Neural progenitor cell (in vitro differentiated cells): ENCODE measurements at regions not wholly inside any gene's neighbourhood (a gene's known extent, or its start where the extent isn't known, plus 50 kb on each side); places are given as distances from the start of the nearest gene placed in this dataset.

Experiments
- DNase-seq: peaks from one replicate; pipeline ENCODE4 v3.0.0-alpha.2; 2016; ENCODE audit warnings: low spot score
- H2AFZ ChIP-seq: fragments of 200-600 bp; sonication (generic); replicated peaks from 2 replicates; pipeline ENCODE4 v1.6.1; 2016; ENCODE audit warnings: antibody characterized with exemption
- H3F3A ChIP-seq: fragments of 200-600 bp; sonication (generic); 2 replicates; pipeline ENCODE4 v1.6.1; 2016; ENCODE audit warnings: antibody characterized with exemption, low read depth
- H3K27ac ChIP-seq: fragments of 200-600 bp; sonication (generic); 2 replicates; pipeline ENCODE4 v1.5.1; 2016; ENCODE audit warnings: mild to moderate bottlenecking
- H3K27me3 ChIP-seq: fragments of 200-600 bp; sonication (generic); 2 replicates; pipeline ENCODE4 v1.6.1; 2016; ENCODE audit warnings: mild to moderate bottlenecking, moderate library complexity
- H3K36me3 ChIP-seq: fragments of 200-600 bp; sonication (generic); 2 replicates; pipeline ENCODE4 v1.5.1; 2016
- H3K4me1 ChIP-seq: fragments of 200-600 bp; sonication (generic); 2 replicates; pipeline ENCODE4 v1.6.1; 2016; ENCODE audit warnings: mixed run types
- H3K4me2 ChIP-seq: fragments of 200-600 bp; sonication (generic); 2 replicates; pipeline ENCODE4 v1.6.1; 2016
- H3K4me3 ChIP-seq: fragments of 200-600 bp; sonication (generic); 2 replicates; pipeline ENCODE4 v1.5.1; 2016
- H3K79me2 ChIP-seq: fragments of 200-600 bp; sonication (generic); 2 replicates; pipeline ENCODE4 v1.6.1; 2016; ENCODE audit warnings: low read depth
- H3K9ac ChIP-seq: fragments of 200-600 bp; sonication (generic); 2 replicates; pipeline ENCODE4 v1.6.1; 2016
- H3K9me3 ChIP-seq: fragments of 200-600 bp; sonication (generic); 2 replicates; pipeline ENCODE4 v1.5.1; 2016; ENCODE audit warnings: low read depth
- H4K20me1 ChIP-seq: fragments of 200-600 bp; sonication (generic); 2 replicates; pipeline ENCODE4 v1.6.1; 2016; ENCODE audit warnings: low read depth
- H3K27ac Mint-ChIP-seq: 3 replicates; pipeline ENCODE4 v1.8.0; 2021; ENCODE audit warnings: mixed read lengths
- H3K27me3 Mint-ChIP-seq: 2 replicates; pipeline ENCODE4 v1.8.0; 2022; ENCODE audit warnings: low read depth, mild to moderate bottlenecking, inconsistent platforms, moderate library complexity, mixed read lengths; ENCODE audit not compliant: insufficient read depth
- H3K36me3 Mint-ChIP-seq: 3 replicates; pipeline ENCODE4 v1.8.0; 2021; ENCODE audit warnings: mixed read lengths
- H3K4me1 Mint-ChIP-seq: 3 replicates; pipeline ENCODE4 v1.8.0; 2021; ENCODE audit warnings: mixed read lengths
- H3K4me3 Mint-ChIP-seq: 3 replicates; pipeline ENCODE4 v1.8.0; 2021; ENCODE audit warnings: mild to moderate bottlenecking, moderate library complexity, mixed read lengths
- H3K9me3 Mint-ChIP-seq: 3 replicates; pipeline ENCODE4 v1.8.0; 2020; ENCODE audit warnings: mixed read lengths
- CTCF ChIP-seq: fragments of 200-600 bp; sonication (generic); IDR thresholded peaks from 2 replicates; pipeline ENCODE4 v1.5.1; 2017; ENCODE audit warnings: antibody characterized with exemption, mild to moderate bottlenecking
- EZH2 ChIP-seq: fragments of 200-600 bp; sonication (generic); IDR thresholded peaks from 2 replicates; pipeline ENCODE4 v1.6.1; 2017; ENCODE audit warnings: antibody characterized with exemption, mild to moderate bottlenecking, moderate library complexity
- EZH2phosphoT487 ChIP-seq: fragments of 200-600 bp; sonication (generic); IDR thresholded peaks from 2 replicates; pipeline ENCODE4 v1.6.1; 2017; ENCODE audit warnings: antibody characterized with exemption

DNA sequence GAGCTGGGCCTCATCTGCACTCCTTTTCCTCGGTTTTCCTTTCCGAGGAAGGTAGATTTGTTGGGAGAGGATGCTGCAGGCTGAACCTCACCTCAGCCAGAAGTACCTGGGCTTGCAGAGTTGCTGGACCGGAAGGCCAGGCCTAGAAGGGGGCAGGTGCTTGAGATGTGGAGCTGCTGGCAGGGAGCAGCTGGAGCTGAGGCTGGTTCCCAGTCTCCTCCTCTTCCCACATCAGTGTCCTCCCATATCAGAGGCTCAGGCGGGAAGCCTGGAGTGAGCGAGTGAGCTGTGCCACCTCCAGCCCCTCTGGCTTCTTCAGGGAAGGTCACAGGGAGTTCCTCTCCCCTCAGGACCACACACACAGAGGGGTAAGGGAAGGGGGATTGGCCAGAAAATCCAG, 259.4 kb downstream of the GADD45G start:
- peaks cover 3% of the 10 kb centered on the region for H3K27me3 Mint-ChIP-seq
- H3K27ac ChIP-seq = no peak overlapping the region
- no peak overlapping the region for H3K4me3 ChIP-seq
- H3K4me1 ChIP-seq = no peaks in the 10 kb centered on the region
- H4K20me1 ChIP-seq = no peaks in the 10 kb centered on the region
- no peaks in the 10 kb centered on the region for H3K9me3 ChIP-seq
- H3K36me3 ChIP-seq = no peaks in the 10 kb centered on the region
- peaks cover 20% of the 10 kb centered on the region for H3K4me1 Mint-ChIP-seq
- H3K9me3 Mint-ChIP-seq = no peaks in the 10 kb centered on the region
- H3K4me3 Mint-ChIP-seq = no peak overlapping the region
- H3K4me2 ChIP-seq = no peak overlapping the region
- no peak overlapping the region for H3K27ac Mint-ChIP-seq
- H3K36me3 Mint-ChIP-seq = no peaks in the 10 kb centered on the region
- no peaks in the 10 kb centered on the region for H3F3A ChIP-seq
- no peaks in the 10 kb centered on the region for H3K27me3 ChIP-seq
- H2AFZ ChIP-seq = no peak overlapping the region
- no peaks in the 10 kb centered on the region for H3K79me2 ChIP-seq
- H3K9ac ChIP-seq = no peak overlapping the region
- TF ChIP-seq CTCF = no peak
- no peak for TF ChIP-seq EZH2phosphoT487
- TF ChIP-seq EZH2 = no peak
- DNase-seq = no peak

DNA sequence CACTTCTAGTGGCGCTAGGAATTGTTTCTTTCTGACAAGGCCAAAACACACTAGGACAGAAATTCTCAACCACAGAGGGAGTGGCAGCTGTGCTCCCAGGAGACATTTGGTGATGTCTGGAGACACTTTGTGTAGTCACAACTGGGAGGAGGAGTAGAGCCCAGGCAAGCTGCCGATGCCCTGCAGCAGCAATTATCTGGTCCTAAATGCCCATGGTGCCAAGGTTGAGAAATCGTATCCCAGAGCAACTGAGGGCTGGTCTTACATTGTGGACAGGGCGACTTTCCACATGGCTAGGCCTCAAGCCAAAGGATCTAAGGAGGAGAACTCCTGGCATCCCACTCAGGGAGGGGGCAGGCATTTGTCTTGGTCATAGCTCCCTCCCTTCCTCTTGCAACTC, 259.9 kb downstream of the GADD45G start:
- TF ChIP-seq EZH2 (no peak), CTCF (no peak), EZH2phosphoT487 (no peak)
- Mint-ChIP-seq H3K9me3 (no peaks in the 10 kb centered on the region), H3K4me1 (peaks cover 20% of the 10 kb centered on the region), H3K27me3 (peaks cover 3% of the 10 kb centered on the region), H3K27ac (no peak overlapping the region), H3K36me3 (no peaks in the 10 kb centered on the region), H3K4me3 (no peak overlapping the region)
- Histone ChIP-seq H4K20me1 (no peaks in the 10 kb centered on the region), H3K4me1 (no peaks in the 10 kb centered on the region), H3K79me2 (no peaks in the 10 kb centered on the region), H3K4me3 (no peak overlapping the region), H3K4me2 (no peak overlapping the region), H3K27me3 (no peaks in the 10 kb centered on the region), H3K36me3 (no peaks in the 10 kb centered on the region), H3K27ac (no peak overlapping the region), H3F3A (no peaks in the 10 kb centered on the region), H2AFZ (no peak overlapping the region), H3K9ac (no peak overlapping the region), H3K9me3 (no peaks in the 10 kb centered on the region)
- no peak for DNase-seq

DNA sequence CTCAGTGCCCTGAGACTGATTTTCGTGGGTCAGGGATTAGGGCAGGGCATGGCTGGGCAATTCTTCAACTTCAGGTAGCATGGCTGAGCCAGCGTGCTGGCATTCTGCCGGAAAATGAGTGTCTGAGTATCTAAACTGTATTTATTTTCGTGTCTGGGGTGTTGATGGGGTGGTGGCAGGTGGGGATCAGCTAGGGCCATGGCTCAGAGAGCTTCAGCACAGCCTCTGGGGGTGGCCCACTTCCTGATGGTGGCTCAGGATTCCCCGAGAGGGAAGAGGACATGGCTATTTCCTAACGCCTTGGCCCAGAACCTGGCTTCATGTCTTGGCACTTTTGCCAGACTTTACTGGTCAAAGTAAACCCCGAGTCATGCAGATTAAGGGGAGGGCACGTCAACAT, 260.5 kb downstream of the GADD45G start:
- Histone ChIP-seq H4K20me1 (no peaks in the 10 kb centered on the region), H3K4me2 (no peak overlapping the region), H3K4me3 (no peak overlapping the region), H3K79me2 (no peaks in the 10 kb centered on the region), H3K36me3 (no peaks in the 10 kb centered on the region), H3K9ac (no peak overlapping the region), H2AFZ (no peak overlapping the region), H3K9me3 (no peaks in the 10 kb centered on the region), H3K4me1 (no peaks in the 10 kb centered on the region), H3F3A (no peaks in the 10 kb centered on the region), H3K27ac (no peak overlapping the region), H3K27me3 (no peaks in the 10 kb centered on the region)
- H3K36me3 Mint-ChIP-seq = no peaks in the 10 kb centered on the region
- DNase-seq = no peak
- peaks cover 3% of the 10 kb centered on the region for H3K27me3 Mint-ChIP-seq
- TF ChIP-seq EZH2phosphoT487 (no peak), EZH2 (no peak), CTCF (no peak)
- no peaks in the 10 kb centered on the region for H3K9me3 Mint-ChIP-seq
- H3K27ac Mint-ChIP-seq = no peak overlapping the region
- H3K4me1 Mint-ChIP-seq = peaks cover 20% of the 10 kb centered on the region
- H3K4me3 Mint-ChIP-seq = no peak overlapping the region

DNA sequence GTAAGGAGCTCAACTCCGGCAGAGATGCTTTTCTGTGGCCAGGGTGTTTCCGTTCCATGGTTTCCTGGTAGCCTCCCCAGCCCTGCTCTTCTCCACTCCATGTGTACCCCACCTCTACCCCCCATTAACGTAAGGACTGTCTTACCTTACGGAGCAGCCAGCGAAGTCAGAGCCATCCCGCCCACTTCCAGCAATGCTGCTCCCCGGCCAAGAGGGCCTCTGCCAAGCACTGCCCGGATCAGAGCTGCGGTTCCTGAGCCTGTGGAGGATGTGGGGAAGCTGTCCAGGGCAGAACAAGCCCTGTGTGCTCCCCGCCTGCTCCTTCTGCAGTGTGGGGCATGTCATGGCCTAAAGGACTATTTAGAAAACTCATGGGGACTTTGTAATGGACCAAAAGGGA, 261.2 kb downstream of the GADD45G start:
- H3K4me1 Mint-ChIP-seq = peaks cover 20% of the 10 kb centered on the region
- no peaks in the 10 kb centered on the region for H3K9me3 ChIP-seq
- no peak overlapping the region for H3K9ac ChIP-seq
- H3K27ac Mint-ChIP-seq = no peak overlapping the region
- no peaks in the 10 kb centered on the region for H3K36me3 Mint-ChIP-seq
- peaks cover 3% of the 10 kb centered on the region for H3K27me3 Mint-ChIP-seq
- H3K27me3 ChIP-seq = no peaks in the 10 kb centered on the region
- no peak overlapping the region for H2AFZ ChIP-seq
- TF ChIP-seq EZH2 (no peak), CTCF (no peak), EZH2phosphoT487 (no peak)
- no peak overlapping the region for H3K27ac ChIP-seq
- no peaks in the 10 kb centered on the region for H3K36me3 ChIP-seq
- no peaks in the 10 kb centered on the region for H3K9me3 Mint-ChIP-seq
- no peaks in the 10 kb centered on the region for H3K79me2 ChIP-seq
- H3K4me2 ChIP-seq = no peak overlapping the region
- no peak overlapping the region for H3K4me3 Mint-ChIP-seq
- no peaks in the 10 kb centered on the region for H4K20me1 ChIP-seq
- H3F3A ChIP-seq = no peaks in the 10 kb centered on the region
- no peak for DNase-seq
- H3K4me3 ChIP-seq = no peak overlapping the region
- no peaks in the 10 kb centered on the region for H3K4me1 ChIP-seq
